BJ (cell line): ENCODE measurements at regions not wholly inside any gene's neighbourhood (a gene's known extent, or its start where the extent isn't known, plus 50 kb on each side); places are given as distances from the start of the nearest gene placed in this dataset.

Experiments
- CTCF ChIA-PET: fragments of 350-600 bp; formaldehyde crosslinking; extraction: SDS; loops from one replicate; lab custom pipeline; 2021; ENCODE audit warnings: antibody characterized with exemption, inconsistent platforms; lab: Yijun Ruan, JAX
- POLR2A ChIA-PET: fragments of 300-600 bp; sonication (Branson Sonifier 250); formaldehyde crosslinking; extraction: SDS; loops from one replicate; lab custom pipeline; 2021; ENCODE audit warnings: antibody characterized with exemption; lab: Charles Lee
- DNase-seq: peaks from one replicate; pipeline ENCODE4 v3.0.0-alpha.2; 2011; ENCODE audit warnings: low read depth
- H3K27me3 ChIP-seq: 2 replicates; pipeline ENCODE4 v1.6.0; 2011; ENCODE audit warnings: low read length; ENCODE audit not compliant: control insufficient read depth, insufficient read depth
- H3K36me3 ChIP-seq: 2 replicates; pipeline ENCODE4 v1.5.1; 2011; ENCODE audit warnings: low read length; ENCODE audit not compliant: control insufficient read depth, insufficient read depth
- H3K4me3 ChIP-seq: 2 replicates; pipeline ENCODE4 v1.5.1; 2011; ENCODE audit warnings: low read depth, mild to moderate bottlenecking, control low read depth, low read length
- CTCF ChIP-seq: IDR thresholded peaks from 2 replicates; pipeline ENCODE4 v1.5.1; 2011; ENCODE audit warnings: low read depth, mild to moderate bottlenecking, control low read depth, inconsistent platforms, low read length, moderate library complexity; ENCODE audit not compliant: insufficient read depth

- no peak for TF ChIP-seq CTCF
- Histone ChIP-seq H3K27me3 (peaks cover 2% of the 10 kb centered on the region; the same call in 1 of the 2 replicates), H3K4me3 (no peak overlapping the region), H3K36me3 (no peaks in the 10 kb centered on the region)
- no peak for DNase-seq
- ChIA-PET POLR2A (no interaction called here), CTCF (no interaction called here)
Measured at GRCh38 chr12:124194893-124195566, 99.9 kb upstream of the RFLNA start.

DNA sequence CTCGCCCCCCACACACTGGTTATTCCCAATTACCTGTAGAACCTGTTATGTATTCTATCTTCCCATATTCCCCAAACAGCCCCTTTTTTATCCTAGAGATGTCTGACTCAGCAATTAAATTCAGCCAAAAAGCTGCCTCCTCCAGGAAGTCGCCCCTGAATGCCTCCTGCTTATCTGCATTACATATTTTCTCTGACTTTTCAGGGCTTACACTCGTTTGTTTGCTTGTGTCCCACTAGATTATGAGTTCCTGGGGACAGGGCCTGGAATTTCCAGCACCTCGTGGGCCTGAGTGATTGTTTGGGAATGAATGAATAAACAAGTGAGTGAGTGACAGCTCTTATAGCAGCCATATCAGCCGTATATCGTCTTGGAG lies 99.3 kb upstream of the RFLNA start:
- Histone ChIP-seq H3K36me3 (no peaks in the 10 kb centered on the region), H3K27me3 (peaks cover 2% of the 10 kb centered on the region; the same call in 1 of the 2 replicates), H3K4me3 (no peak overlapping the region)
- no peak for TF ChIP-seq CTCF
- ChIA-PET POLR2A (no interaction called here), CTCF (no interaction called here)
- DNase-seq: no peak

DNA sequence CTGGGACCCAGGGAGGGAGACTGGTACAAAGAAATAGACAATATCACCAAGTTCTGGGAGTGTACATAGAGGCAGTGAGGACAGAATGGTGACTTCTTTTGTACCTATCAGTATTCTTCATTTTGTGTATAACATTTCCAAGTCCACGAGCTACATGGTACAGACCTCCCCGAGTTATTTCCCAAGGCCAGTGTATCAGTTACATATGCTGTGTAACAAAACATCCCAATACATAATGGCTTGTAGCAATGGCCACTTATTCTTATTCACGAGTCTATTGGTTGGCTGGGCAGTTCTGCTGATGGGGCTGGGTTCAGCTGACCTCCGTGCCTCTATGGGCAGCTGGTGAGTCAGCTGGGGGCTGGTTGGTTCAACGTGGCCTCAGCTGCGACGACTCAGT lies 98.7 kb upstream of the RFLNA start:
- Histone ChIP-seq H3K36me3 (no peaks in the 10 kb centered on the region), H3K27me3 (peaks cover 2% of the 10 kb centered on the region; the same call in 1 of the 2 replicates), H3K4me3 (no peak overlapping the region)
- TF ChIP-seq CTCF: no peak
- ChIA-PET POLR2A (no interaction called here), CTCF (no interaction called here)
- no peak for DNase-seq

- CTCF ChIA-PET: no interaction called here
- TF ChIP-seq CTCF: no peak
- POLR2A ChIA-PET: no interaction called here
- no peaks in the 10 kb centered on the region for H3K27me3 ChIP-seq
- no peaks in the 10 kb centered on the region for H3K36me3 ChIP-seq
- DNase-seq: no peak
- no peak overlapping the region for H3K4me3 ChIP-seq
Measured at GRCh38 chr12:124201248-124201647, 93.6 kb upstream of the RFLNA start.

GRCh38 chr12:124203176-124203575 lies 91.7 kb upstream of the RFLNA start:
- no peak for TF ChIP-seq CTCF
- ChIA-PET POLR2A (no interaction called here), CTCF (no interaction called here)
- H3K4me3 ChIP-seq: no peak overlapping the region
- DNase-seq: no peak
- H3K27me3 ChIP-seq: peaks cover 7% of the 10 kb centered on the region; the same call in 1 of the 2 replicates
- H3K36me3 ChIP-seq: no peaks in the 10 kb centered on the region
